NT2/D1 (cell line): ENCODE measurements at regions not wholly inside any gene's neighbourhood (a gene's known extent, or its start where the extent isn't known, plus 50 kb on each side); places are given as distances from the start of the nearest gene placed in this dataset.

Experiments
- DNase-seq: peaks from one replicate; pipeline ENCODE4 v3.0.0-alpha.2; 2011; ENCODE audit warnings: low read depth, low spot score
- H3K27me3 ChIP-seq: 2 replicates; pipeline ENCODE4 v1.6.0; 2011; ENCODE audit warnings: mild to moderate bottlenecking; ENCODE audit not compliant: insufficient read length, insufficient read depth
- H3K36me3 ChIP-seq: 2 replicates; pipeline ENCODE4 v1.6.1; 2011; ENCODE audit warnings: mild to moderate bottlenecking, low read length, mixed read lengths; ENCODE audit not compliant: insufficient read depth, insufficient read length
- H3K4me1 ChIP-seq: 2 replicates; pipeline ENCODE4 v1.5.1; 2011; ENCODE audit not compliant: insufficient read depth, insufficient read length
- H3K4me3 ChIP-seq: 2 replicates; pipeline ENCODE4 v1.5.1; 2011; ENCODE audit warnings: low read depth; ENCODE audit not compliant: insufficient read length
- H3K9ac ChIP-seq: 2 replicates; pipeline ENCODE4 v1.6.0; 2011; ENCODE audit warnings: low read depth; ENCODE audit not compliant: insufficient read length
- H3K9me3 ChIP-seq: 2 replicates; pipeline ENCODE4 v1.5.1; 2011; ENCODE audit warnings: mild to moderate bottlenecking, low read length; ENCODE audit not compliant: insufficient read depth
- SUZ12 ChIP-seq: IDR thresholded peaks from 2 replicates; pipeline ENCODE4 v1.6.1; 2011; ENCODE audit not compliant: insufficient read length, insufficient read depth; ENCODE audit errors: extremely low read depth
- YY1 ChIP-seq: IDR thresholded peaks from 2 replicates; pipeline ENCODE4 v1.6.1; 2011; ENCODE audit not compliant: insufficient read length, insufficient read depth
- ZNF274 ChIP-seq: IDR thresholded peaks from 2 replicates; pipeline ENCODE4 v1.6.1; 2011; ENCODE audit warnings: mild to moderate bottlenecking, low read depth, low read length

GRCh38 chr2:139872032-139872431, 1091.8 kb upstream of the NXPH2 start:
- DNase-seq, result no peak
- no peak overlapping the region for H3K4me3 ChIP-seq
- no peaks in the 10 kb centered on the region for H3K36me3 ChIP-seq
- no peaks in the 10 kb centered on the region for H3K27me3 ChIP-seq
- peaks cover 6% of the 10 kb centered on the region; the same call in 1 of the 2 replicates for H3K9me3 ChIP-seq
- H3K9ac ChIP-seq, result no peak overlapping the region
- no peak for TF ChIP-seq YY1
- TF ChIP-seq ZNF274, result no peak
- TF ChIP-seq SUZ12, result no peak
- no peaks in the 10 kb centered on the region for H3K4me1 ChIP-seq

- Histone ChIP-seq H3K9ac (no peak overlapping the region), H3K4me1 (no peaks in the 10 kb centered on the region), H3K9me3 (peaks cover 6% of the 10 kb centered on the region; the same call in 1 of the 2 replicates), H3K36me3 (no peaks in the 10 kb centered on the region), H3K27me3 (no peaks in the 10 kb centered on the region), H3K4me3 (no peak overlapping the region)
- no peak for DNase-seq
- TF ChIP-seq YY1 (no peak), SUZ12 (no peak), ZNF274 (no peak)
Measured at GRCh38 chr2:139867601-139868226, 1087.5 kb upstream of the NXPH2 start.

- no peak overlapping the region for H3K9ac ChIP-seq
- H3K9me3 ChIP-seq, result no peaks in the 10 kb centered on the region; the same call in 1 of the 2 replicates
- no peaks in the 10 kb centered on the region for H3K27me3 ChIP-seq
- no peak for TF ChIP-seq ZNF274
- TF ChIP-seq SUZ12, result no peak
- no peak for TF ChIP-seq YY1
- no peak overlapping the region for H3K4me3 ChIP-seq
- H3K36me3 ChIP-seq, result no peaks in the 10 kb centered on the region
- no peak for DNase-seq
- no peaks in the 10 kb centered on the region for H3K4me1 ChIP-seq
Measured at GRCh38 chr2:139864821-139865302, 1084.7 kb upstream of the NXPH2 start.

GRCh38 chr2:139854769-139855483, 1074.7 kb upstream of the NXPH2 start:
- no peak for TF ChIP-seq SUZ12
- TF ChIP-seq ZNF274, result no peak
- no peak for TF ChIP-seq YY1

GRCh38 chr2:139850254-139850890, 1070.2 kb upstream of the NXPH2 start:
- no peak for TF ChIP-seq YY1
- TF ChIP-seq ZNF274, result no peak
- TF ChIP-seq SUZ12, result no peak
- Histone ChIP-seq H3K9ac (no peak overlapping the region), H3K36me3 (no peaks in the 10 kb centered on the region), H3K9me3 (no peaks in the 10 kb centered on the region), H3K27me3 (no peaks in the 10 kb centered on the region), H3K4me3 (no peak overlapping the region), H3K4me1 (no peaks in the 10 kb centered on the region)
- DNase-seq, result no peak

More at GRCh38 chr2:139854769-139855483, 1074.7 kb upstream of the NXPH2 start:
- H3K4me3 ChIP-seq, result no peak overlapping the region
- no peaks in the 10 kb centered on the region for H3K36me3 ChIP-seq
- H3K9me3 ChIP-seq, result no peaks in the 10 kb centered on the region
- DNase-seq, result no peak
- H3K9ac ChIP-seq, result no peak overlapping the region
- no peaks in the 10 kb centered on the region for H3K4me1 ChIP-seq
- H3K27me3 ChIP-seq, result no peaks in the 10 kb centered on the region

- DNase-seq, result no peak
- no peak overlapping the region for H3K9ac ChIP-seq
- TF ChIP-seq SUZ12 (no peak), YY1 (no peak), ZNF274 (no peak)
- H3K27me3 ChIP-seq, result no peaks in the 10 kb centered on the region
- no peak overlapping the region for H3K4me3 ChIP-seq
- H3K4me1 ChIP-seq, result no peaks in the 10 kb centered on the region
- H3K36me3 ChIP-seq, result no peaks in the 10 kb centered on the region
- no peaks in the 10 kb centered on the region for H3K9me3 ChIP-seq
Measured at GRCh38 chr2:139836769-139837168, 1056.6 kb upstream of the NXPH2 start.

GRCh38 chr2:139835101-139835500, 1054.9 kb upstream of the NXPH2 start:
- H3K27me3 ChIP-seq, result no peaks in the 10 kb centered on the region
- H3K36me3 ChIP-seq, result no peaks in the 10 kb centered on the region
- no peak overlapping the region for H3K4me3 ChIP-seq
- no peak for DNase-seq
- H3K4me1 ChIP-seq, result no peaks in the 10 kb centered on the region
- TF ChIP-seq YY1 (no peak), ZNF274 (no peak), SUZ12 (no peak)
- no peak overlapping the region for H3K9ac ChIP-seq
- H3K9me3 ChIP-seq, result no peaks in the 10 kb centered on the region
